SK-N-MC (cell line): ENCODE measurements at regions not wholly inside any gene's neighbourhood (a gene's known extent, or its start where the extent isn't known, plus 50 kb on each side); places are given as distances from the start of the nearest gene placed in this dataset.

ENCODE experiments used
- EZH2 ChIP-seq: fragments of 200-600 bp; sonication (generic); IDR thresholded peaks from one replicate; pipeline ENCODE4 v1.6.1; 2017; ENCODE audit warnings: antibody characterized with exemption
- FOXP2 ChIP-seq: optimal IDR thresholded peaks from 2 replicates; pipeline ENCODE3; 2011; ENCODE audit warnings: mild to moderate bottlenecking, moderate library complexity; ENCODE audit not compliant: insufficient read depth; ENCODE audit errors: extremely low read length, control extremely low read depth
- POLR2AphosphoS5 ChIP-seq: IDR thresholded peaks from 2 replicates; pipeline ENCODE4 v1.6.1; 2012; ENCODE audit warnings: mild to moderate bottlenecking, low read depth, low read length, borderline replicate concordance

DNA sequence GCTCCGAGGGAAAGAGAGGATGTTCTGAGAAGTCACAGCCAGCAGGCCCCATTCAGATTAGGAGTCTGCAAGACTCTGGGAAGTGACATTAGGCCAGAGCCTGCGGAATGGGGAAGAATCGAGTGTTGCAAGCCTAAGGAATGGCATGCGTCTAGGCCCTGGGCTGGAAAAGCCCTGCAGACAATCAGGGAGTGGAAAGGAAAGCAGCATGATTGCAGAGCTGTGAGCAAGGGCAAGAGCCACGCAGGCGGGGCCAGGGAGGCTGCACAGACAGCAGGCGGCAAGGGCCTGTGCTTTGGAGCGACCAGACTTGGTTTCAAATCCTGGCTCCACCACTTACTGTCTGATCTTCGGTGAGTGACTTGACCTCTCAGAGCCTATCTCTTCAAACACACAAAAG, 118.2 kb downstream of the RRAGC start:
- TF ChIP-seq EZH2 (no peak), POLR2AphosphoS5 (no peak), FOXP2 (no peak)
